Astrocyte (in vitro differentiated cells and primary cell): ENCODE measurements at regions not wholly inside any gene's neighbourhood (a gene's known extent, or its start where the extent isn't known, plus 50 kb on each side); places are given as distances from the start of the nearest gene placed in this dataset.

Experiments used
- EZH2 ChIP-seq: IDR thresholded peaks from 2 replicates; pipeline ENCODE4 v1.6.1; 2012; ENCODE audit warnings: mild to moderate bottlenecking, low read length, inconsistent platforms; ENCODE audit not compliant: insufficient read depth
- TF ChIP-seq, protein P1 (sequence below): IDR thresholded peaks from 2 replicates; pipeline ENCODE4 v1.5.1; 2011; ENCODE audit warnings: low read depth, mild to moderate bottlenecking, inconsistent platforms, low read length, moderate library complexity; ENCODE audit not compliant: insufficient read depth

DNA sequence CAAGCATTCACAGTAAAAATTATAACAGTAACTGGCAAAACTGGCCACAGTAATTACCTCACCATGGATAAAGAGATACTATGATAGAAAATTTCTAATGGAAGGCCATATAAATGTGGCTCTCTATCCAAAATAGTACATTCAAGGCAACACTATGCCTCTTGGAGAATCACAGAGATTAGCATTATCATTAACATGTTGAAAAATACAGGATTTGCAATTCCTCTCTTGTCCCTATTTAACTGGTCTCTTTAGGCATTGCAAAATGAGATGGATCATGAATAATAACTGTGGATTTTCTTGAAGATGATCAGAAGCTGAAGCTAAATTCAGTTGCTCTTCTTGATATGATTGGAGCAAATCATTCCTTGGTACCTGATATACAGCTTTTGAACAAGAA lies 100.8 kb upstream of the HGF start:
- TF ChIP-seq, protein P1, sequence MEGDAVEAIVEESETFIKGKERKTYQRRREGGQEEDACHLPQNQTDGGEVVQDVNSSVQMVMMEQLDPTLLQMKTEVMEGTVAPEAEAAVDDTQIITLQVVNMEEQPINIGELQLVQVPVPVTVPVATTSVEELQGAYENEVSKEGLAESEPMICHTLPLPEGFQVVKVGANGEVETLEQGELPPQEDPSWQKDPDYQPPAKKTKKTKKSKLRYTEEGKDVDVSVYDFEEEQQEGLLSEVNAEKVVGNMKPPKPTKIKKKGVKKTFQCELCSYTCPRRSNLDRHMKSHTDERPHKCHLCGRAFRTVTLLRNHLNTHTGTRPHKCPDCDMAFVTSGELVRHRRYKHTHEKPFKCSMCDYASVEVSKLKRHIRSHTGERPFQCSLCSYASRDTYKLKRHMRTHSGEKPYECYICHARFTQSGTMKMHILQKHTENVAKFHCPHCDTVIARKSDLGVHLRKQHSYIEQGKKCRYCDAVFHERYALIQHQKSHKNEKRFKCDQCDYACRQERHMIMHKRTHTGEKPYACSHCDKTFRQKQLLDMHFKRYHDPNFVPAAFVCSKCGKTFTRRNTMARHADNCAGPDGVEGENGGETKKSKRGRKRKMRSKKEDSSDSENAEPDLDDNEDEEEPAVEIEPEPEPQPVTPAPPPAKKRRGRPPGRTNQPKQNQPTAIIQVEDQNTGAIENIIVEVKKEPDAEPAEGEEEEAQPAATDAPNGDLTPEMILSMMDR, result no peak
- no peak for TF ChIP-seq EZH2
